Activated T-cell treated with anti-CD3 and anti-CD28 coated beads for 4 hours (primary cell): ENCODE measurements at regions not wholly inside any gene's neighbourhood (a gene's known extent, or its start where the extent isn't known, plus 50 kb on each side); places are given as distances from the start of the nearest gene placed in this dataset.

Experiments used
- DNase-seq: peaks from one replicate; pipeline ENCODE4 v3.0.0-alpha.2; 2020

DNA sequence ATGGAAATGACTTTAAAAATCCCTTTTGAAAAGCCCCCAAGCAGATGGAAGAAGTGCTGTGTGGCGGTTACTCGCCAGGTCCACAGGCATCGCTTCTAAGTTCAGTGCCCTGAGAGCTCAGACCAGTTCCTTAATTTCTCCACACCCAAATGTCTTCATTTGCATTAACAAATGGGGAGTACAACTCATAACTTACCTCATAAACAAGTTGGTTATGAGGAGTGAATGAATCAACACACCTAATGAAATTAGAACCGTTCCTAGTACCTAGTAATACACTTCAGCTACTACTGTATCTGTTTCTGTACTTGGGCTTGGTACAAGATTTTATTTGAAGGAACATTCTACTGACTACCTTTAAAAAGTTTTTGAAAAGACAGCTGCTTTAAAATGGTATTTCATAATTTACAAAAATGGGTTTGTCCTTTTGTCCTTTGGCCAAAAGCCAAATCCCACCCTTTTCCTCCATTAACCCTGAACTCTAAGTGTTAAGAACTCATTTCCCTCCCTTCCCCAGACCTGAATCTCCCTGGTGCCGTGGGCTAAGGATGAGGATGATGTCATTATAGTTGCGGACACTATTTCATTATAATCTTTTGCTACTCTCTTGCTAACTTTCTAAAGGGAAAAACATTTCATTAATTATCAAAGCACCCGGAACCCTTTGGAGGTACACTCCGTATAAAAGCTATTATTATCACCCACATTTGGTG, 221.5 kb upstream of the CELF2 start:
- no peak for DNase-seq

DNA sequence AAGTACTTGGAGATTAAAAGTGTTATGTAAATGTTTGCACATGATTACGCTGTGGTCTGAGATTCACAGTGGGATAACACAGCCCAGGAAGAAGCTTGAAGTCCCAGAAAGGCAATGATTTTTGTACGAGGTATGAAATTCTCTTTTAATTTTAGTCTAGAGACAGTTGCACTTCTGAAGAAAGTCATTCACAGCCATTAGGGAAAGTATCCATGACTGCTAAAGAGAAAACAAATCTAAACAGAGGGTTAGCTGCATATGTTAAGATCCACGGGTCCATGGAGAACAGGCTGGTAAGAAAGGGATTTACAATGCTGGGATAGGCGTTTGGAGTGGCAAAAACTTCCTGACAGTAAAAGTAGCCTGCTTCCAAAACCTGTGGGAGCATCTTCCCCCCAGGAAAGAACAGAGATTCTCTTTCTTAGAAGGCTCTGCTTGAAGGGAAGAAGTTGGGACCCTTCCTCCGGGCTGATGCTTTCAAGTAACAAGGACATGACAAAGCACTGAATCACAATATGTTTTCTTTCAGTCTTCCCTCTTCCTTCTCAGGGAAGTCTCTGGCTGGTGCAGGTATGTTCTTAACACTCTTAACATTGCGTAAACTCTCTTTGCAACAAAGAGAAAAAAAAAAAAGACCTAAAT, 220.8 kb upstream of the CELF2 start:
- DNase-seq = no peak

DNA sequence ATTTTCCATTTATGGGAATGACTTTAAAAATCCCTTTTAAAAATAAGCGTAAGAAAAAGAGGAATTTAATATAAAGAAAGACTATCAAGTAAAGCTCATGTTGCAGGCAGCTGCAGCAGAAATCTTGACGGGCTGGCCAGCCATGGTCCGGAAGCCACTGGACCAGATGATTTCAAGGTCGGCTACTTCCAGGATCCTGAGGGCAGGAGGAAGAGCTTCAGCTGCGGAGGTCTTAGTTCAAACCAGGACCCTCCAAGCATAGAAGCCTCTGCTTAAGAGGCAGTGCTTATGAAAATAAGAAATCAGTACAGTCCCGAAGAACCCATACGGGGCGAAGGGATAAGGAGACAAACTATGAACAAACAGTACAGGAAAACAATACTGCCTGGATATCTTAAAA, 220.2 kb upstream of the CELF2 start:
- no peak for DNase-seq

DNA sequence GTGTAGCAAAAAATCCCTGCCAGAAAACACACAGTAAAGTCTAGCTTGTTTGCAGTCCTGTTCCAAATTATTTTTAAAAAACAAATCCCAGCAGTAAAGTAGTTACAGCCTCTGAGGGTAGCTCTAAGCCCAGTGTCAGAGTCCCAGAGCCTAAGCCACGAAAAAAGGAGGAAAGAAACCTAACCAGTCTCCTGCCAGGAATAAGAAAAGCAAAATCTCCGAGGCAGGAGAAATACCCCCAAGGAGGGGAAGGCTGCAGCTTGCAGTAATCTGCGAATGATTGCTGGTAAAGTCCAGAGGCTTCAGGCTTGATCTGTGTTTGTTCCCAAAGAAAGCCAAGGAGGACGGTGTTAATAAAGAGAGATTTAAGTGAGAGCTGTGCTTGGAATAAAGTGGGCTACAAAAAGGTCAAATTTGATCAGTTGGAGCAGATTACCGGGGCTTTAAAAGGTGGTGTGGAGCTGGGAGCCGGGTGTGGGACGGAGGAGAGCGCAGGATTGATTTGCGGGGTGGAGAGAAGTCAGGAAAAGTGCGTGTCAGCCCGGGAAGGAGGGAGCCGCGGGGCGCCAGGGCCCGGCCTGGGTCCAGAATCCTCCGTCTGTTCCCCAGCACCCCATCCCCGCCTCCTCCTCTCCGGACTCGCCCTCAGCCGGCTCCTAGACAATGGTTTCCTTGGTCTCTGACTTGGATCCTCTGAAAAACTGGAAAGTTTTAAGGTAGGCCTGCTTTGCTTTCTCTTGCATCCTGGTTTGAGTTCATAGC, 219.4 kb upstream of the CELF2 start:
- no peak for DNase-seq

DNA sequence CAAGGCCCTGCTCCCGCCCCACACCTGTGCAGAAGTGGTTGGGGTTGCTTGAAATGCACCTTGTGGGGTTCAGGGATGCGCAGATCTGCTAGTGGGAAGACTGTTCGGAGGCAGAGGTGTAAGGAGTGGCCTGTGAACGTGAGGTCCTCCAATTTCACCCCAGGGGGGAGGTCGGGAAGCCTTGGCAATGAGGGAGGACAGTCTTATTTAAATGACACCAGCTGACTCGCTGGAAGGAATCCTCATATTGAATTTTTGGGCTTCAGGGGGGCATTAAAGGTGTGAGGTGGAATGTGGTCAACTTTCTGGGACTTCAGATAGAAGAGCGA, 218.8 kb upstream of the CELF2 start:
- no peak for DNase-seq

DNA sequence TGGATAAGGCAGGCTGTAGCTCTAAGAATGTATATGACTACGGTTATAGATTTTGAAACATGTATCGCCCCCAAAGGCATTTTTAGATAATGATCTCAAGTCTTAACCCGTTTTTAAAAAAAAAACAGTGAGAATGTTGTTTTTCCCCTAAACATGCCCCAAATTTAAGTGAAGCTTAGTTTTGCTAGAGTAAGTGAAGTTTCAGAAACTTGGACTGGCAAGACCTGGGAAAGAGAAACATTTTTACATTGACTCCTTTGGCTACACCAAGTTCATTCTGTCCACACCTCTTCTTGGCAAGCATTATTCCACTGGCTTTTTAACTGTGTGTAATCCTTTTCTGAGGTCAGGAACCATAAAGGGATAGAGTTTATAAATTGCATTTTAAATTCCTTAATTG, 216.7 kb upstream of the CELF2 start:
- no peak for DNase-seq

DNA sequence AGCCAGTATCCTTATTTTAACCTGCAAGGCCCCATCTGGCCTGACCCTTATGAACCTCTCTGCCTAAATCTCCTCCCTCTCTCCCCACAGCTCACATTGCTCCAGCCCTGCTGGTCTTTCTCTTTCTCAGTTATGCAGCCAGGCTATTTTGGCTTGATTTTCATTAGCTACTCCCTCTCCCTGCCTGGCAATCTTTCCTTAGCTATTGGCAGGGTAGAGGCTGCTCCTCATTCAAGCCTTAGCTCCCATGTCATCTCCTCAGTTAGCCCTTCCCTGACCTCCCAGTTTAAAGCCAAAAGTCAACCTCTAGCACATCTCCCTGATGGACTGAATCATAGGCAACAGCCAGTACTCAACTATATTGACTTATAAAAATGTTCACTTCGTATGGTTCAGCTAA, 214.4 kb upstream of the CELF2 start:
- no peak for DNase-seq

DNA sequence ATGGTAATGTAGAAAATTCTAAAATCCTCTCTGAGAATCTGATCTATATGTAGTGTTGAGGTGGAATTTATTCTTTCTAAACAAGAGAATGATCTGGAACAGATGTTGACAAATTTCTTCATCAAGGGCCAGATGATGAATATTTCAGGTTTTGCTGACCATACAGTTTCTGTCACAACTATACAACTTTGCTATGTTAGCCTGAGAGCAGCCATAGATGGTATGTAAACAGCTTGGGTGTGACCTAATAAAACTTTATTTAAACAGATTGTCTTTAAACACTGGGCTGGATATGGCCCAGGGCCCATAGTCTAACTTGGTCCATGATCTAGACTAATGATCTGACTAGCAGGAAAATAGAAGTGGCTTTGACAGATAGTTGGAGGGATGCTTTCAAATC, 213.6 kb upstream of the CELF2 start:
- no peak for DNase-seq

DNA sequence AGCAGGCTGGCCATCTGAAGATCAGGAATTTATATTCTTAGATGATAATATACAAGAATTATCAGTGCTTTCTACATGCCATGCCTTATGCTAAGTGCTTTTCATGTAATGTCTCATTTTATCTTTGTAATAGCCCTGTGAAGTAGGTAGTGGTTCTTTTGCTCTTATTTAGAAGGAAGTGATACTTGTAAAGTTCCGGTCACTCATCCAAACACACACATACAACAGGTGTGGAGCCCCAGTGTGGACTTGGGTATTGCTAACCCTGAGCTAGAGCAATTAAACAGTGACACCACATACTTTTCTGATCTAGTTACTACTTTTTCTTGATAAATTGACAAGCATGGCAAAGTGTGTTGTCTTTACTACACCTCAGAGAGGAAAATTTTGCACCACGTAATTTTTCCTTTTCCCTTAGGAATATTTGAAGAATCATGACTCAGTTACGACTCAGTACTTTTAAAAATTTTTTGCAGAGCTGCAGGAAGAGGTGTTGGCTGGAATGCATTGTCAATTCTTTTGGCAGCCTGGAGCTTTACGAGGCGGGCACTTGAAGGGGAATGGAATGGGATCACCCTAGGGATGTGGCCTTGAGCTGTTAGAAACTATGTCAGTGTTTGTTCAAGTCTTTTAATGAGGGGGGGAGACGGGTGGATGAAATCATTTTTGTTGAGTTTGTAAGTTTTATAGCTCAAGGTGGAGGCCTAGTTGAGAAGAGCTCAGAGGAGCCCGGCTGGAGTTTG, 212.5 kb upstream of the CELF2 start:
- DNase-seq = no peak

DNA sequence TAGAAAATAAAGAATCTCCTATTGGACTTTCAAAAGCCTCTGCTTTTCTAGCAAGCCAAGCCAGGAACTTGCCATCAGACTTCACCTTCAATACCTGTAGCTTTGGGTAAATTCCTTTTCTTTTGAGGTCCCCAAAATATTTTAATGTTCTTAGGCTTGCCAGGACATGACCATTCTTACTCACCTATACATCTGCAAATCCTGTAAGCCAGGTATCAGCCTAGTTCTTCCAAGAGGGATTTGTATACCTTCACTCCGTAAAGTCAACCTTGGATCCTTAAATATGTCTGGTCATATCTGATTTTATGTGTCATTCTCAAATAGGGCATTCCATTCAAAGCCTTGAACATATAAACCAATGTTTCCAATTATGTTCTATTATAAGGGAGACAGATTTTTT, 210.6 kb upstream of the CELF2 start:
- no peak for DNase-seq

DNA sequence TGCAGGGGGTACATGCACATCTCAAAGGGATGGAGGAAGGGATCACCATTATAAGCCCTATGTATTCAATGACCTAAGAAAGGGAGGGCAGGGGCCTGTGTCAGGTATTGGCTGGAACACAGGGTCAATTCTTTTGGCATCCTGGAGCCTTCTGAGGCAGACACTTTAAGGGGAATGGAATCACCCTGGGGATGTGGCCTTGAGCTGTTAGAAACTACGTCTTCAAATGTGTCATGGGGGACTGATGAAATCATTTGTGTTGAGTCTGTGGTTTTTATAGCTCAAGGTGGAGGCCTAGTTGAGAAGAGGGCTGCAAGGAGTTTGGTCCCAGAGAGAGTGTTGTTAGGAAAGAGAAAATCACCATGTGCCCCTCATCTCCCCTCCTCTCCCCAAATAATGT, 206.1 kb upstream of the CELF2 start:
- no peak for DNase-seq

DNA sequence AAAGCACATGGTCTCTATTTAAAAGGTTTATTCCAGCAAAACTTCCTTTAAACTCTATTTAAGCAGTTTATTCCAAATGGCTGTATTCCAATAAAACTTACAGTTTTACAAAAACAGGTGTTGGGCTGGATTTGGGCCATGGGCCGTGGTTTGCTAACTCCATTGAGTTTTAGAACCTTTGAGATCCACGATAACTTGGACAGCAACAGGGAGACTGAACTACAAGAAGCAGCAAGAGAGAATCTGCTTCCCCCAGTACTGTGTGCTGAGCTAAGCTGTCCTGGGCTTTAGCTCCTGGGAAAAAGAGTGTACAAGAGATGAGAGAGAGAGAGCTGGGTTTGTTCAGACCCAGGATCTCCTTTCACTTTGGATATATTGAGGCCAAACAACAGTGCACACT, 204.0 kb upstream of the CELF2 start:
- no peak for DNase-seq

DNA sequence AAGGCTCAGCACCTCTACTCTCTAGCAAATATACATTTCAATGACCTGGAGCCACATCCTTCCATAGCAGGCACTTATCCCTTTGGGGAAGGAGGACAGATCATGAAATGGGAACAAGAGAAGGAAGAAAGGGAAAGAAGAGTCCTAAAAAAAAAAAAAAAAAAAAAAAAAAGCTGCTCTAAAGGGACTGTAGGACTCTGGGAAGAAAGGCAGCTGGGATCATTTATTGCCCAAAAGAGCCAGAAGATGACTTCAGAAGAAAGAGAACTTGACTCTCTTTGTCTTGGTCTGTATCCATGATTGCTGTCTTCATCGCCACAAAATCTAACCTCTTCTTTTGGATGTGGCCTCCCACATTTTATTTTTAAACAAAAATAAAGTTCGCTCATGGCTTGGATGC, 203.6 kb upstream of the CELF2 start:
- DNase-seq = no peak

DNA sequence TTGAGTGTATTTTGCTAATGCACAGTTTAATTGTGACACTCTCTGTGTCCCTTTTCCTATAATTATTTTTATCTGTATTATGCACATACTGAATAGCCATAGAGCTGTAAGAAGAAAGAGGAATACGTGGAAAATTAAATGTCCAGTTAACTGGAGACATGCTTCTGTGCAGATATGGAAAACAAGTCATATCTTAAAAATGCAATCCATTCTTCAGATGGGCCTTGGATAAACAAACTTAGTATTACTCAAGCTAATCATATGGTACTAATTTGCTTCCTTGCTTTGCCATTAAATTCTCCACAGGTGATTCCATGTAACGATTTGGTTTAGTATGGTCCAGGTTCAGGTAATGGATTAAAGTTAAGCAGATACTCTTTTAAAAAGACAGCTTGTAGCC, 201.2 kb upstream of the CELF2 start:
- DNase-seq = no peak

DNA sequence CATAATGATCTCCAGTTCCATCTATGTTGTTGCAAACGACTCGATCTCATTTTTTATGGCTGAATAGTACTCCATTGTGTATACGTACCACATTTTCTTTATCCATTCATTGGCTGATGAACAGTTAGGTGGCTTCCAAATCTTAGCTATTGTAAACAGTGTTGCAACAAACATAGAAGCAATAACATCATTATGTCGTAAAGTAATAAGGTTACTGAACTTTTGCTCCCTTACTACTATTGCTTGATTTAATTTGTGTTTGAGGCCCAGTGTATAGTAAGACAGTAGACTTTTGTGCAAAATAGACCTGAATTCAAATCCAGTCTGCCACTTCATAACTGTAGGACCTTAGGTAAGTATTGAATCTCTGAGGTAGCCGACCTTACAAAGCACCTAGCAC, 200.1 kb upstream of the CELF2 start:
- no peak for DNase-seq

DNA sequence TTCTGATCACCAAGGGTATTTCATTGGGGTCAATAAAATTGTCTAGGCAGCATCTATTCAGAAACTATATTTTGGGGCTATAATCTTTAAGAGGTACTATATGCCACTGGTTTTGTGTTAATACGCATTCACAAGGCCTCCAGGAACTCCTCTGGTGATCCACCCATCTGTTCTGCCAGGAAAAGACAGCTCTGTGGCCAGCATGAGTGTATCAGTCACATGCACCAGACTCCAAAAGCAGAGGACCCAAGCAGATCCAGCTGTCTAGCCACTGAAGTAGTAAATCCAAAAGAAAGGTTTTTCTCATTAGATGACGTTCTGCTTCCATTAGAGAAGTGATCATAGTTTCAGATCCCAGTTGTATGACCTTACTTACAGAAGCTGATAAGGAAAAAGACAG, 199.6 kb upstream of the CELF2 start:
- no peak for DNase-seq

DNA sequence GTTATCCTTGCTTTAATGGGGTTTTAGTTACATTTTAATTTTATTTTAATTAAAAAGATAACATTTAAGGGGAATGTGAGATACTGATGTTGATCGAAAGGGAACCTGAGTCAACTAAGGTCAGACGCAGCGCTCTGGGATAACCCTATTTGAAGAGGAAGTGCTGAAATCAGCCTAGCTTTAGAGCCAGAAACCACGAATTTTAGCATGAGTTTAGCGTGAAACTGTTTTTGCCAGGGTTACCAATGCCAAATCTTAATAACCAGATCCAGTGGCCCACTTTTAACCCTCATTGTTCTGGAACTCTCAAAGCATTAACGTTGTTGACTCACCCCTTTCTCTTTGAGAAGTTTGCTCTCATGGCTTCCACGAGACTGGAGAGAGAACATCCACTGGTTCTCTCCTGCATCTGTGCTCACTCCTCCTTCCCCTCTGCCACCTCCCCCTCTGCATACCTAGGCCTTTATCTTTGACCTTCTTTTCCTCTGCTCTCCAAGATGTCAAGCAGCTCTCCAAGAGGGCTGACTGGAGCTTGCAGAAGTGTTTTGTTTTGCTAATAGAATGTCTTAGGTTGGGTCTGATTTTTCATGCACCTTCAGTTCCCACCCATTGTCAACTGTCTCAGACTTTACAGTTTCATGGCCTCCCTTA, 198.3 kb upstream of the CELF2 start:
- no peak for DNase-seq

DNA sequence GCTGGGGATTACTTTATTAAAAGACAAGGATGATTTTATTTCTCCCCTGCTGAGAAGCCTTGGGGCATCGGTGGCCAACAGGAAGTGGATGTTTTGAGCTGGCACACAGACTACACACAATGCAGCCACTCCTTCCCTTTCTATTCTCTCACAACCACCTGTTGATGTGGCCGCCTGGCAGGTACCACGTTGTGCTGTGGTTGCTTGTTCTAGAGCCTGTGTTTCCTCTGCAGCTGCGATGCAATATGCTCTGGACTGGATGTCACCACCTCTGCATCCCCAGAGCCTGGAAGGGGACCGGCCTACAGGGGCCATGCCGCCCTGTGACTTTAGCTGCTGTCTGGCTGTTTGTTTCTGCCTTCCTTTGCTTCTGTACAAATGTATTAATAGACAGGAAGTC, 195.7 kb upstream of the CELF2 start:
- DNase-seq = no peak

DNA sequence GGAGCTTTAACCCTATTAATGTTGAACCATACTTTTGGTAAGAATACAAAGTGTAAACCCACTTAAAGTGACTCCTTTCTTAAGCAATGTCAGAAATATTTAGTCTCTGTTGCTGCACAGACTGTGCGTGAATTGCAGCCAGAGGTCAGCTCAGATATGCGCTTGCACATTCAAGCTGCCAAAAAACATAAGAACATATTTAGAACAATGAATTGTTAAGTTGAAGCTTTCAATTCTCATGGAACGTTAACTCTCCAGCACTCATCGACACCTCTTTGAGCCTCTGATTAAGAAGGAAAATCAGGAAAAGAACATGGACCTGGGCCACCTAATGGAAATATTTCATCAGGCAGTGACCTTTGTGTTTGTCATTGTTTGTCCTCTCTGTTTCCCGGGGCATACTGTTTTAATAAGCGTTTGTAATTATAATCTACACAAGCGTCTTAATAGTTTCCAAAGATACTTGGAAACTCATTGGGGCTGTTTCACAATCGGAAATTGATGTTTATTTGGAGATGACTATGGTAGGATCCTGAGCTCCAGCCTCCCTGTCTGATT, 193.0 kb upstream of the CELF2 start:
- no peak for DNase-seq

DNA sequence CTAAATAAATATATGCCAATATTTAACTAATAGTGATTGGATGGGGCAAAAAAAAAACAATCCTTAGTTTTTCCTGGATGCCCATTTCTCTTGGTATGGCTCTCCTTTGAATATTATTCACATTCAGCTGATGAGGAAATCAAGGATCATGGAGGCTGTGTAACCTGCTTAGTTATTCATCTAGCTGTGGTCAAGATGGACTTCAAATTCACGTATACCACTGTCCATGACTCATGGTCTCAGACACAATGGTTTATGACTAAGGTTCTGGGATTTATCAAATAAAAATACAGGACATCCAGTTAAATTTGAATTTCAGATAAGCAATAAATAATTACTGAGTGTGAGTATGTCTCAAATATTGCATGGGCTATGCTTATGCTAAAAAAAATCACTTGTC, 191.5 kb upstream of the CELF2 start:
- DNase-seq = no peak

DNA sequence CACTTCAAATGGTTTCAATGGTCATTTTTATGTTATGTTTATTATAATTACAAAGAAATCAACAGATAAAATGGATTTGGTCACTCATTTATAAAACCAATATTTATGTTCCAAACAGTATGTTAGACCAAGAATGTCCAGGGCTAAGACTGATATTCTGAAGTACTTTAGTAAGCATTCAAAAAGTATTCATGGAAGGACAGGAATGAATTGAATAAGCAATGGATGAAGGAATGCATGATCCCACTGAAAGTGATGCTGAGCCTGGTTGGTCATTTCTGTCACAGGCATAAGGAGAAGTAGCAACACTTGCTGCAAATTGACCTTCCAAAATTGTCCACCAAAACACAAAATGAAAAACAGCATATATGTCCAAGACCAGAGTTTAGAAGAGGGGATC, 189.0 kb upstream of the CELF2 start:
- DNase-seq = no peak

DNA sequence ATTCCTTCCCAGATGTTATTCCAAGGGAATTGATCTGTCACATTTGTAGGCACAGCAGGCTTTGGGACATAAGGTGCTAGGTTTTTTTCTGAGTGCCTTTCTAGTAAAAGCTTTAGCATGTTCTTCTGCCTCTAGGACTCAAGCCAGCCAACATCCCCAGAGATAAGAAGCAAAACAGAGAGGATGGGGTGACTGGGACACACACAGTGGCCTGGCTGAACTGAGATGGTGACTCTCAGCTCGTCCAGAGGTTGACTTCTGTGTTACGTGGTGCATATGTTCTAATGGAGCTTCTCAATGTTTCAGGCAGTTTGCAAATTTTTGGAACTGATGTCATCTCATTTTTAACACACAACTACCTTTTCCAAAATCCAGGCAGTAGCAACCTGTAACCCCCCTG, 188.1 kb upstream of the CELF2 start:
- DNase-seq = no peak
